Thyroid gland (tissue), 4 donors: ENCODE measurements at regions not wholly inside any gene's neighbourhood (a gene's known extent, or its start where the extent isn't known, plus 50 kb on each side); places are given as distances from the start of the nearest gene placed in this dataset.

Experiments used
- CTCF ChIP-seq, 6 experiments: fragments of 200-600 bp in 3 of 6; fragments of 450-650 bp in 3 of 6; sonication (generic) in 3 of 6; IDR thresholded peaks; one replicate each; pipeline ENCODE4 v1.5.1; 2016 to 2019; ENCODE audit warnings: antibody characterized with exemption in 6 of 6, mild to moderate bottlenecking in 2 of 6, inconsistent platforms in 1 of 6, moderate library complexity in 1 of 6
- POLR2A ChIP-seq, 2 donors: fragments of 450-650 bp; IDR thresholded peaks; one replicate each; pipeline ENCODE4 v1.6.1; 2017; ENCODE audit warnings: antibody characterized with exemption in 2 of 2, mild to moderate bottlenecking in 2 of 2, moderate library complexity in 1 of 2

GRCh38 chr17:72008236-72008876 is 112.5 kb upstream of the SOX9 start:
- TF ChIP-seq CTCF (IDR thresholded peaks at IDR 0.05) = no peak
- TF ChIP-seq POLR2A (IDR thresholded peaks at IDR 0.05) = no peak
